GM13977 (cell line): ENCODE measurements at regions not wholly inside any gene's neighbourhood (a gene's known extent, or its start where the extent isn't known, plus 50 kb on each side); places are given as distances from the start of the nearest gene placed in this dataset.

Source experiments
- DNase-seq: peaks from one replicate; pipeline ENCODE4 v3.0.0; 2012; ENCODE audit warnings: low spot score
- in situ Hi-C: fragments of 300-500 bp; cut with MboI; formaldehyde crosslinking; loops from one replicate; pipeline ENCODE4 v1.12.0; 2022; ENCODE audit warnings: low sequenced_read_pairs, low pct_unique_long_range_greater_than_20kb, mixed read lengths, inconsistent platforms; ENCODE audit not compliant: unreplicated experiment
- TF ChIP-seq, protein P1 (sequence below): IDR thresholded peaks from 2 replicates; pipeline ENCODE4 v1.5.1; 2012; ENCODE audit warnings: mild to moderate bottlenecking, control low read depth; ENCODE audit not compliant: insufficient read depth; ENCODE audit errors: extremely low read depth, missing control alignments

DNA sequence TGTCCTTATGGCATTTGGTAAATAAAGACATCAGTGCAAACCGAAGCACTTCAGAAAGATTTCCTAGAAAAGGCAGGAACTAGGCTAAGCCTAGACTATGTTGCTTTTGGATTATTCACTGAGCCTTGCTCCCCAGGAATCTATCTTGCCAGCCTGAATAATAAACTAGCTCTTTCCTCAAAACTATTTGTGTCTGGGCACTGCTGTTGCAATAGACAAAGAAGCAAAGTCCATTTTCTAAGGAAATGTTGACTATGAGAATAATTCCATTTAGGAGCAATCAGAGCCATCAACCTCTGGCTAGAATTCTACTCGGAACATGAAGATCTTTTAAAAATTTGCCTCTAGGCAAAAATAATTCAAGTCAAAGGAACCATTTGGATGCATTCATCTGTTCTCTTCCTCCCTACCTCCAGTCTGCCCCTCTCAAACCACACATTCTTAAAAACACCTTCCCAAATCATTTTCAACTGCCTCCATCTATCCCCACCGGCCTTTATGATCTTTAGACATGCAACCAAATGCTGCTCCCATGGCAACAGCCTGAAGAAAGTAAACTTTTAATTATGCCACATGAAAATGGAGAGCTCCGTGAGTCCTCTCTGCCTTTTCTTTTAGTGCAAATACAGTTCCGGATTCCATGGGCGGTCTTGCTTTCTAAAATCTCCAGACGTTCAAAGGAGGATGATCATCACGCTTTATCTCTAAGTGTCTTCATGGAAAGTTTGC, 61.5 kb upstream of the FZD10 start:
- in situ Hi-C loops: no loop called here
- TF ChIP-seq, protein P1, sequence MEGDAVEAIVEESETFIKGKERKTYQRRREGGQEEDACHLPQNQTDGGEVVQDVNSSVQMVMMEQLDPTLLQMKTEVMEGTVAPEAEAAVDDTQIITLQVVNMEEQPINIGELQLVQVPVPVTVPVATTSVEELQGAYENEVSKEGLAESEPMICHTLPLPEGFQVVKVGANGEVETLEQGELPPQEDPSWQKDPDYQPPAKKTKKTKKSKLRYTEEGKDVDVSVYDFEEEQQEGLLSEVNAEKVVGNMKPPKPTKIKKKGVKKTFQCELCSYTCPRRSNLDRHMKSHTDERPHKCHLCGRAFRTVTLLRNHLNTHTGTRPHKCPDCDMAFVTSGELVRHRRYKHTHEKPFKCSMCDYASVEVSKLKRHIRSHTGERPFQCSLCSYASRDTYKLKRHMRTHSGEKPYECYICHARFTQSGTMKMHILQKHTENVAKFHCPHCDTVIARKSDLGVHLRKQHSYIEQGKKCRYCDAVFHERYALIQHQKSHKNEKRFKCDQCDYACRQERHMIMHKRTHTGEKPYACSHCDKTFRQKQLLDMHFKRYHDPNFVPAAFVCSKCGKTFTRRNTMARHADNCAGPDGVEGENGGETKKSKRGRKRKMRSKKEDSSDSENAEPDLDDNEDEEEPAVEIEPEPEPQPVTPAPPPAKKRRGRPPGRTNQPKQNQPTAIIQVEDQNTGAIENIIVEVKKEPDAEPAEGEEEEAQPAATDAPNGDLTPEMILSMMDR: no peak
- no peak for DNase-seq

DNA sequence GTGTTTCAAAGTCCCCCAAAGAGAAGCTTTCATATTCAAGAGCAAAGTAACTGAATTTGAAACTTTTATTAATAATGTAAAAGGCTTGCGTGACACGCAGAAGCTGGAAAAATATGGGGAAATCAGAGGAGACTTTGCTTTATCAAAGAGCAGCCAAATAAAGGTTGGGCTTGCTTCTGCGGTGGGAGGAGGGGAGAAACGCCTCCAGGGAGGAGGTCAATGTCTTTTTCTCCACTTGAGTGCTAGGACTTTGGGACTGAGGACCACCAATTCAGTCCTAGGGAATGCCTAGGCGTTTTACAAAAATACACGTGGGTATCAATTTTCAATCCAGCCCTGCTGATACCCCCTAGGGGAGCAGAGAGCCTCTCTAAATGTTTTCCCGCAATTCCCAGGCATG, 60.9 kb upstream of the FZD10 start:
- no peak for DNase-seq
- TF ChIP-seq, protein P1: no peak
- in situ Hi-C loops: no loop called here

DNA sequence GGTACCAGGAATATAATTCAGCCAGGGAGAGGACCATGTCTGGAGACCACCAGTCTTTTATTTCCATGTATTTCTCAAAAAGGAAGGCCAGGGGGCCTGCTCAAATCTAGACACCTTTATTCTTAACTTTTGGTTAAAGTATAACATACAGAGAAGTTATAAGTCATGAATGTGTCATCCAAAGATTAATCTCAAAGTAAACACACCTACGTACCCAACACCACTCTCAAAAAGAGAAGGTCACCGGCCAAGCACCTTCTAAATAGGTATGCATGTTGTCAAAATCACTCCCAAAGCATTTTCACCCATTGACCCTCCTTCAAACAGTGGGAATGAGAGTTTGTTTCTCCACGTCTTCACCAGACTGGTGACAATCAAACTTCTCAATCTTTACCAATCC, 60.0 kb upstream of the FZD10 start:
- in situ Hi-C loops: no loop called here
- TF ChIP-seq, protein P1: no peak

DNA sequence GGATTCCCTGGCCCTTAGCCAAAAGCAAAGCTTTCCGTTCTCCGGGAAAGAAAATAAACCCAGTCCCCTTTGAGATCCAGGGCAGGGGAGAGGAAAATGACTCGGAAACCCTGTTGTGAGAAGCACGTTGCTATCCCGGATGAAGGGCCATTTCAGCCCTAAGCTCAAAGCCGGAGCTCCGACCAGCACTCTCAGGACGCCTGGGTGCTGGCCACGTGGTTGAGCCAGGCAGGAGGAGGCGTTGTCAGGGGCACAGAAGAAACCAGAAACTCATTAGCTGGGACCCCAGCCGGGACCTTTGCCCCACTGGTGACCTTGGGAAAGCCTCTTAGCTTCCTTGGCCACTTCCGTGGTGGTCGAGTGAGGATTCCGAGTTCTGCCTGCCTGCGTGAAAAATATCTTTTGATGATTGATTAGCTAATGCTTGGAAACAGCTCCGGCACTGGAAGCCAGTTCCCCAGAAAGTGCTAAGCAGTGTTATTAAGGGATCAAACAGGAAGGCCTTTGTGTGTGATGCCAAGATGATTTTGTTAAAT, 57.6 kb upstream of the FZD10 start:
- no peak for DNase-seq
- TF ChIP-seq, protein P1: no peak
- in situ Hi-C loops: no loop called here

More for the DNA sequence above, 60.0 kb upstream of the FZD10 start:
- DNase-seq: no peak

- no peak for DNase-seq
- in situ Hi-C loops: no loop called here
- TF ChIP-seq, protein P1: no peak
Measured at GRCh38 chr12:130109062-130109945, 53.0 kb upstream of the FZD10 start.

- no peak for DNase-seq
- in situ Hi-C loops: no loop called here
- TF ChIP-seq, protein P1: no peak
Measured at GRCh38 chr12:130110914-130111313, 51.4 kb upstream of the FZD10 start.
